H1 (cell line): ENCODE measurements at regions not wholly inside any gene's neighbourhood (a gene's known extent, or its start where the extent isn't known, plus 50 kb on each side); places are given as distances from the start of the nearest gene placed in this dataset.

ENCODE experiments used
- ATF3 ChIP-seq: IDR thresholded peaks from 2 replicates; pipeline ENCODE4 v1.6.1; 2011; ENCODE audit warnings: low read depth, mild to moderate bottlenecking, low read length; ENCODE audit not compliant: insufficient read depth
- CTCF ChIP-seq, 3 experiments: IDR thresholded peaks; 1 replicate in 2 of 3; 2 replicates in 1 of 3; pipeline versions ENCODE4 v1.5.1 to v1.6.1; 2011; ENCODE audit warnings: low read length in 3 of 3, mild to moderate bottlenecking in 3 of 3, inconsistent platforms in 2 of 3, low read depth in 1 of 3, moderate library complexity in 1 of 3; ENCODE audit not compliant: insufficient read depth in 1 of 3; ENCODE audit errors: control extremely low read depth in 1 of 3
- EP300 ChIP-seq, 2 experiments: IDR thresholded peaks; 1 replicate in 1 of 2; 2 replicates in 1 of 2; pipeline ENCODE4 v1.6.1; 2011 to 2012; ENCODE audit warnings: low read depth in 2 of 2, low read length in 2 of 2, mild to moderate bottlenecking in 2 of 2, borderline replicate concordance in 1 of 2, inconsistent platforms in 1 of 2, moderate library complexity in 1 of 2
- EZH2 ChIP-seq: fragments of 200-600 bp; sonication (generic); IDR thresholded peaks from 2 replicates; pipeline ENCODE4 v1.7.1; 2012; ENCODE audit warnings: low read depth, mild to moderate bottlenecking, moderate library complexity, low read length, inconsistent platforms; ENCODE audit not compliant: severe bottlenecking
- FOSL1 ChIP-seq: IDR thresholded peaks from 2 replicates; pipeline ENCODE4 v1.6.1; 2011; ENCODE audit warnings: mild to moderate bottlenecking, low read depth, low read length, moderate library complexity; ENCODE audit not compliant: insufficient read depth
- POLR2A ChIP-seq, 2 experiments: IDR thresholded peaks; 1 replicate in 1 of 2; 2 replicates in 1 of 2; pipeline ENCODE4 v1.6.1; 2011; ENCODE audit warnings: low read depth in 2 of 2, low read length in 2 of 2, mild to moderate bottlenecking in 2 of 2; ENCODE audit errors: control extremely low read depth in 1 of 2
- POLR2AphosphoS5 ChIP-seq: IDR thresholded peaks from 2 replicates; pipeline ENCODE4 v1.6.1; 2011; ENCODE audit warnings: low read depth, low read length

GRCh38 chr14:83163016-83163415, 1629.4 kb upstream of the SEL1L start:
- TF ChIP-seq EZH2: no peak
- TF ChIP-seq CTCF (IDR thresholded peaks at IDR 0.05; ENCODE audit: control extremely low read depth in 1 of 3, insufficient read depth in 1 of 3, low read depth in 1 of 3, low read length in 3 of 3): no peak
- no peak for TF ChIP-seq POLR2AphosphoS5
- TF ChIP-seq ATF3: no peak
- no peak for TF ChIP-seq POLR2A (IDR thresholded peaks at IDR 0.05; ENCODE audit: control extremely low read depth in 1 of 2, low read depth in 2 of 2, low read length in 2 of 2)
- no peak for TF ChIP-seq FOSL1
- no peak for TF ChIP-seq EP300 (IDR thresholded peaks at IDR 0.05; ENCODE audit: borderline replicate concordance in 1 of 2, low read depth in 2 of 2, low read length in 2 of 2)
